ENCODE measurements at regions not wholly inside any gene's neighbourhood (a gene's known extent, or its start where the extent isn't known, plus 50 kb on each side); places are given as distances from the start of the nearest gene placed in this dataset.

DNA sequence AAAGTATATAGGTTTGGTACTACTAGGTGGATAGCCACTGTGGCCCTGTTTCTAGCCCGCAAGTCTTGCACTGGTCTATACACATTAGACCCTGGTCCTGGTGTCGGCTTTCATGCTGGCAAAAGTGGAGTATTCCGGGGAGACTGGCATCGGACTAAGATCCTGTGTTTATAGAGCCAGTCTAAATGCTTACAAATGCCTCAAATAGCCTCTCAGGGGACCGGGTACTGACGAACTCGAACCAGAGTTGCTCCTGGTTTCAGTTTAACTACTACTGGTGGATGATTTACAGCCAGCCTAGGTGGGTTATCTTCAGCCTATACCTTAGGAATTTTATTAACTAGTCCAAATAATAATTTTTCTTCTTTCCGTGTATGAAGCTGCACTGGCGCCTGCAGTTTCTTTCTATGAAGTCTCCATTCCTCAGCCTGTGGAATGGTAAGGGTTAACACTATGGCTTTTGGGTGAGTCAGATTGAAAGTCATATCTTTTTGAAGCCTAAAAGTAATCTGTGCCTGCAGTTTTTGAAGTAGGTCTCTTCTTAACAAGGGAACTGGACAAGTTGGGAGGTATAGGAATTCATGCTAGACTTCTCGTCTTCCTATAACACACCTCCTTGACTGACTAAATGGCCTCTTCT lies 51.3 kb downstream of the OR10H4 start:
- Histone ChIP-seq H3K79me2 (ENCODE audit: control insufficient read depth in 1 of 2, insufficient read depth in 2 of 2, low read length in 2 of 2) (no peaks in the 10 kb centered on the region), H3K79me1 (ENCODE audit: low read depth, low read length) (no peaks in the 10 kb centered on the region), H3K23me2 (ENCODE audit: low read depth, low read length) (no peaks in the 10 kb centered on the region), H3K9ac (replicated peaks in 1 of 4; ENCODE audit: extremely low read depth in 1 of 4, low read depth in 3 of 4, low read length in 3 of 4) (no peak overlapping the region), H3K4me1 (replicated peaks in 1 of 4; ENCODE audit: control insufficient read depth in 3 of 4, insufficient read depth in 4 of 4, low read length in 3 of 4) (no peaks in the 10 kb centered on the region), H3K56ac (replicated peaks; ENCODE audit: insufficient read length, low read depth, low read length) (no peak overlapping the region), H2BK15ac (ENCODE audit: low read length) (no peak overlapping the region), H2BK5ac (ENCODE audit: low read depth, low read length) (no peak overlapping the region), H2BK12ac (ENCODE audit: low read depth, low read length) (no peak overlapping the region), H4K8ac (ENCODE audit: extremely low read depth, insufficient read depth, low read length) (no peak overlapping the region), H3K18ac (ENCODE audit: extremely low read depth, low read length) (no peak overlapping the region), H3K9me3 (ENCODE audit: insufficient read depth in 2 of 2, low read depth in 1 of 2, low read length in 1 of 2) (peaks cover 49 to 84% of the 10 kb centered on the region in 2 experiments), H4K20me1 (replicated peaks in 1 of 2; ENCODE audit: control insufficient read depth in 1 of 2, insufficient read depth in 2 of 2, low read length in 2 of 2) (no peaks in the 10 kb centered on the region), H2BK120ac (replicated peaks; ENCODE audit: low read depth, low read length) (no peak overlapping the region), H3K23ac (ENCODE audit: insufficient read length) (no peak overlapping the region), H3K14ac (ENCODE audit: insufficient read length) (no peak overlapping the region), H3K4me3 (ENCODE audit: extremely low read depth in 1 of 4, insufficient read depth in 2 of 4, low read depth in 3 of 4, low read length in 4 of 4) (no peak overlapping the region), H4K91ac (replicated peaks; ENCODE audit: insufficient read length, low read length) (no peak overlapping the region), H3K4me2 (ENCODE audit: insufficient read depth in 1 of 2, low read depth in 2 of 2, low read length in 2 of 2) (no peak overlapping the region), H3K36me3 (ENCODE audit: control insufficient read depth in 2 of 4, insufficient read depth in 4 of 4, low read length in 3 of 4) (no peaks in the 10 kb centered on the region), H2AK5ac (ENCODE audit: low read depth, low read length) (no peak overlapping the region), H3K27ac (ENCODE audit: low read depth, low read length) (no peak overlapping the region), H2AFZ (ENCODE audit: low read length) (no peak overlapping the region), H2BK20ac (ENCODE audit: low read length) (no peak overlapping the region), H3K27me3 (replicated peaks in 1 of 4; ENCODE audit: control insufficient read depth in 3 of 4, extremely low read depth in 1 of 4, insufficient read depth in 3 of 4, low read length in 3 of 4) (no peaks in the 10 kb centered on the region; a peak in 1 of 7 replicates), H4K5ac (ENCODE audit: insufficient read length, low read depth, low read length) (no peak overlapping the region), H3K4ac (replicated peaks; ENCODE audit: insufficient read length, low read depth, low read length) (no peak overlapping the region)
- DNase-seq (ENCODE audit: low read depth in 1 of 2, low spot score in 2 of 2): no peak
- ChIA-PET POLR2A (ENCODE audit: partially characterized antibody) (no interaction called here), CTCF (ENCODE audit: partially characterized antibody) (no interaction called here)
- TF ChIP-seq GTF2F1 (IDR thresholded peaks at IDR 0.05; ENCODE audit: borderline replicate concordance, low read depth, low read length) (no peak), SIRT6 (IDR thresholded peaks at IDR 0.05; ENCODE audit: low read length) (no peak), ASH2L (IDR thresholded peaks at IDR 0.05; ENCODE audit: low read length) (no peak), PHF8 (conservative IDR thresholded peaks at IDR 0.05; ENCODE audit: low read depth, low read length) (no peak), EZH2 (IDR thresholded peaks at IDR 0.05; ENCODE audit: low read depth, low read length, severe bottlenecking) (no peak), E2F6 (IDR thresholded peaks at IDR 0.05) (no peak), CREB1 (IDR thresholded peaks at IDR 0.05) (no peak)
- 77% methylated on average over 10 of the region's 10 CpGs; no CpG with 5 or more reads in 1 of the 2 experiments for WGBS, 2 experiments (ENCODE audit: extremely low coverage in 1 of 2, insufficient coverage in 1 of 2, insufficient read length in 1 of 2, insufficient replicate concordance in 2 of 2, low coverage in 1 of 2, low lambda C conversion rate in 2 of 2, missing lambda C conversion rate in 1 of 2)
- no peak for FAIRE-seq

Measured in H1 (cell line).